ENCODE measurements at regions not wholly inside any gene's neighbourhood (a gene's known extent, or its start where the extent isn't known, plus 50 kb on each side); places are given as distances from the start of the nearest gene placed in this dataset.

GRCh38 chr5:56662893-56663292 is 152.5 kb upstream of the MAP3K1 start:
- no peak for TF ChIP-seq CTCF (conservative IDR thresholded peaks at IDR 0.05; ENCODE audit: low read length)
- no peak for TF ChIP-seq EZH2phosphoT487 (IDR thresholded peaks at IDR 0.05; ENCODE audit: borderline replicate concordance)

Data from Loucy (cell line).